ENCODE measurements at regions not wholly inside any gene's neighbourhood (a gene's known extent, or its start where the extent isn't known, plus 50 kb on each side); places are given as distances from the start of the nearest gene placed in this dataset.

GRCh38 chr10:129285459-129285858 lies 181.6 kb upstream of the MGMT start:
- ATAC-seq = no peak
- no peak for DNase-seq

GRCh38 chr10:129288999-129289584 lies 177.9 kb upstream of the MGMT start:
- no peak for DNase-seq

GRCh38 chr10:129293991-129294700 lies 172.9 kb upstream of the MGMT start:
- no peak for DNase-seq
- no peak for ATAC-seq

More at GRCh38 chr10:129288999-129289584, 177.9 kb upstream of the MGMT start:
- ATAC-seq = no peak

DNA sequence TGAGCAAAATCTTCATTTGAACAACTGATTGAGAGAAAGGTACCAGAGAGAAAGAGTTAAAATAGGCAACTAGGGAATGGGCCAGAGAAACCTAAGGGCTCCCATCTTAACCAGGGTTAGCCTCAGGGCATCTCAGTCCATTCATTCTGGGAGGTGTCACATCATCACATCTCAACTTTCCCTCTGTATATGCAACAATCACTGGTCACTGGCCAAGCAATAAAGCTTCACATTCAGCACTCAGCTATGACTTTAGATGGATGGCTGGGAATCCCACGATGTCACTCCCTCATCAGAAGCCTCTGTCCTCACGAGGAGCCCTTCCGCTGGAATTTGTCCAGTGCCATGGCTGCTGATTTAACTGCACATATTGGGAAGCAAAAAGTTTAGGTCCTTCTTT lies 172.1 kb upstream of the MGMT start:
- ATAC-seq = no peak

GRCh38 chr10:129305046-129305445 lies 162.0 kb upstream of the MGMT start:
- DNase-seq (no peak), ATAC-seq (no peak)

More for the DNA sequence above, 172.1 kb upstream of the MGMT start:
- no peak for DNase-seq

GRCh38 chr10:129307141-129307540 lies 159.9 kb upstream of the MGMT start:
- DNase-seq (no peak), ATAC-seq (no peak)

DNA sequence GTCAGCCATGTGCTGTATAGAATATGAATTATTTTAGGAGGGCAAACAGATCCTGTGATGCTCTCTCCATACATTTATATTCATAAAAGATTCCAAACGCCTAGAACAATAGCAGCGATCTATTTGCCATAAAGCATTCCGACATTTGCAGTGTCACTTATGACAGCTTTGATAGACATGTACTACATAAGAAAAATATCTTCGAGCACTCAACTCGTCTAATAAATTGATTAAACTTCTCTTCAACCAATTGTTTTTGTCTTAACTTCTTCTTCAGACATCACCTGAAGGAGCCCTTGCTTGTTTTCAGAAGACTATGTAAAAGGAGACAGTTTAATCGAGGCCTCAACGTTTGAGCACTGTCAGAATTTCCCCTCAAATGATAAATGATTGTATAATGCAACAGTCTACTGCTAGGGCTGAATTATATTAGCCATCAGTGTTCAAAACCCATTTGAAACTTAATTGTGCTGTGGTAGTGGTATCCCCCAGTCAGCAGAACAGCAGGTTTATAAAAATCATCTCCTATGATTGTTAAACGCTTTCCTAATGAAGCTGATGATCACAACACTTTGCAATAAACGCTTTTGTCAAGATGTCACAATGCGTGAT lies 158.0 kb upstream of the MGMT start:
- DNase-seq (no peak), ATAC-seq (no peak)

- DNase-seq = no peak
- no peak for ATAC-seq
These were observed 157.5 kb upstream of the MGMT start for GRCh38 chr10:129309565-129309964.

DNA sequence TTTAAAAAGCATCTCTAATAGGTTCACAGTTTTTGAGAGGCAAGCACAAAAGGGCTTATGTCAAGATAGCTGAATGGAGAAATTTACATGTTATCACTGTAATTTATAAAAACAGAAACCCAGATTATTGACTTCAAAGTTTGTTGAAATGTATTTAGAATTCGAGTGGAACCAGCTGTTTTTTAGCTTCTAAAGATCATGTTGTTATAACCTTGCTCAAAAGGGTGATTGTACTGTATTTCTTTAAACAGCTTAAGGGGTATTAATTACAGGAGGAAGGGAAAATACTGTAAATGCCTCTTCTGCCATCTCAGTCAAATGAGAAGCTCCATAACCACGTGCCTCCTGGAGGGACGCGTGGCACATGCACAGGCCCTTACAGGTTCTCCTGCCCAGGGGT lies 156.2 kb upstream of the MGMT start:
- DNase-seq (no peak), ATAC-seq (no peak)

DNA sequence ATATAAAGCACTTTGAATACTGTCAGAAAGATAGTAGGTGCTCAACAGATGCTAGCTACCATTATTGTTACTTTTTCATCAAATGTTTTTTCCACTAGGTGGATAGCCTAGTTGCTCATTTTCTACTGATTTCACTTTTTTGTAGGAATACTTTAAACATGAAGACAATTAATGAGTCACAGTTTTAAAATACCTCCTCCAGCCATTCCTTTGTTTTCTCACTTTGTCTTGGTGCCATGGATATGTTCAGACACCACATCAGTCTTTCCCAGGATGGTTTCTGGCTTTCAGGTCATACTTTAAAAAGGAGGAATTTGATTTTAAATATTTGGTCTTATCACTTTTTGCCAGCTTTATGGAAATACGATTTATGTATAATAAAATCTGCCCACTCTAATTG lies 147.1 kb upstream of the MGMT start:
- no peak for DNase-seq

GRCh38 chr10:129320340-129320739 lies 146.7 kb upstream of the MGMT start:
- DNase-seq (no peak), ATAC-seq (no peak)

More for the DNA sequence above, 147.1 kb upstream of the MGMT start:
- ATAC-seq = no peak

DNA sequence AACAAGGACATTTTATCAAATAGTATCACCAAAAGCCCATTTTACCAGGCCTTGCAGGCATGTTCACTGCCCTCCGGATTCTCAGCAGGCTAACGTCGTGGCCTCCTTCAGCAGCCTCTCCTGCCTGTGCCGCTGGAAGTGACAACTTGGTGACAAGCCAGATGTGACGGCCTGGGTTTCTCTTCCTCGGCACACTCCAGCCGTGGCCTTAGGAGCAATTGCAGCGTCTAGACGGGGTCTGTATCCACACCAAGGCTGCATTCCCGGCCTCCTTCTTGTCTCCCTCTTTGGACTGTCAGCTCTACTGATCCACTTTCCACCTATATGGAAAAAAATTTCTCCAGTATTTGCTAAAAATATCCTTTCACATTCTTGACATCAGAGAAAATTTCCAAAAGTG lies 145.3 kb upstream of the MGMT start:
- no peak for DNase-seq
- no peak for ATAC-seq

GRCh38 chr10:129322933-129323820 lies 143.9 kb upstream of the MGMT start:
- DNase-seq (no peak), ATAC-seq (no peak)

DNA sequence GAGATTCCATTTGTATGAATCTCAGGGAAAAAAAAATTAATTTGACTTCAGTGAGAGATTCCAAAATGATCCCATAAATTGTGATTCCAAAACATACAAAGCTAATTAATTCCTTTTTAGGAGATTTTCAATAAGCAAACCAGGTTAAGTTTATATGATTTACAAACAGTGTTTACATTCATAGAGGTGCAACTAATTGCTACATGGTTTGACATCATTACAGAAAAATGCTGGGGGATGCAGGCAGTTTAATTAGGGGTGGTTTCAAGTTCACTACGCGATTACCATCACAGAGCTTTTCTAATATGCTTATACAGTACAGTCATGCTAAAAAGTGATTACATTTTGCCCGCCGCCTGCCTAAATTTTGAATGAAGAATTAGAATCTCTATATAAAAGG lies 143.2 kb upstream of the MGMT start:
- no peak for ATAC-seq
- no peak for DNase-seq

GRCh38 chr10:129325893-129326292 lies 141.1 kb upstream of the MGMT start:
- DNase-seq (no peak), ATAC-seq (no peak)

DNA sequence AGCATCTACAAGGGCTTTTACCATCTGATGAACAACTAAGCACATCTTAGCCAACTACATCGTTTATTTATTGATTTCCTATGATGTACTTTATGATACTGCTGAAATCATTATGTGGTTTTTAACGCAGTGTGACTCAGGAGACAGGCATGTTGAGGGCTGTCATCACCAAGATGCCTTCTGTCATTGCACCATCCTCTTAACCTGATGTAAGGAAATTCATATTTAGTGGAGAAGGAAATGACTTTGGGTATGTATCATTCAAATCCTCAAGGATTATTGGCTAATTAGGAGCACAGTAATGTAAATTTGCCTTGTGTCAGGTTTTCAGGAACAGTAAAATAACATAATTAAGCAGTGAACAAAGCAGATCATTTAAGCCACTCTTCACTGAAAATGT lies 138.5 kb upstream of the MGMT start:
- DNase-seq (no peak), ATAC-seq (no peak)

- ATAC-seq = no peak
- no peak for DNase-seq
These were observed 137.5 kb upstream of the MGMT start for GRCh38 chr10:129329385-129330055.

- ATAC-seq (no peak), DNase-seq (no peak)
These were observed 136.8 kb upstream of the MGMT start for GRCh38 chr10:129330211-129330610.

- ATAC-seq (no peak), DNase-seq (no peak)
These were observed 135.7 kb upstream of the MGMT start for GRCh38 chr10:129331207-129331838.

DNA sequence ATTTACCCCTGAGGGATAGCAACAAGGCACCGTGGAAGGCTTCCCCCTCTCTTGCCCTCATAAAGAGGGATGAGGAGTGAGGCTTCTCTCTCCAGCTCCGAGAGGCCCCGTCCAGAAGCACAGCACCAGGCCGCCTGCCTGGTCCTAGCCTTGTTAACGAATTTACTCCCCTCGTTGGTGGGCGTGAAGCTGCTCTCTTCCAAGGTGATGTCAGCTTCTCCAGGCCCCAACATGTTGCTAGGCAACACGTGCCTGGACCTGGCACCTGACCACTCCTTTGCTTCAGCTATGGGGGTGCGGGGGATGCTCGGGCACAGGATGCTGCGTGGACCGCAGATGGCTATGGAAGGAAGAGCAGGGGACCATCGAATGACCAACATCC lies 135.2 kb upstream of the MGMT start:
- ATAC-seq (no peak), DNase-seq (no peak)

DNA sequence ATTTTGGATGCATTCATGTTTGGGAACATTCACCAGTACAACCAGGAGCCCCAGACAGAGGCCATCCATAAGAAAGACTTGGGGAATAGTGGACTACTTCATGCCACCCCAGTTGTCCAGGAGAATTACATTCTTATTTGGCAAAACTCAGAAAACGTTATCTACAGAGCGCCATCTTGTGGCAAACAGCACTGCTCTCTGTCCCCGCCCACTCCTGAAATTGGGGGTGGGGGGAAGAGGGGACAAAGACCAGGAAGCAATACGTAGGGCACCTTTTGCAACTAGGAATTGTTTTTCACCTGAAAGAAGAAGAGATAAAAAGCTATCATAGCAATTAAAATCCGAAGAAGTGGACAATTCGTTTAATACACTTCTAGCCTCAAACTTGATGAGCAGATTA lies 134.6 kb upstream of the MGMT start:
- ATAC-seq (no peak), DNase-seq (peak; percentile 25)

DNA sequence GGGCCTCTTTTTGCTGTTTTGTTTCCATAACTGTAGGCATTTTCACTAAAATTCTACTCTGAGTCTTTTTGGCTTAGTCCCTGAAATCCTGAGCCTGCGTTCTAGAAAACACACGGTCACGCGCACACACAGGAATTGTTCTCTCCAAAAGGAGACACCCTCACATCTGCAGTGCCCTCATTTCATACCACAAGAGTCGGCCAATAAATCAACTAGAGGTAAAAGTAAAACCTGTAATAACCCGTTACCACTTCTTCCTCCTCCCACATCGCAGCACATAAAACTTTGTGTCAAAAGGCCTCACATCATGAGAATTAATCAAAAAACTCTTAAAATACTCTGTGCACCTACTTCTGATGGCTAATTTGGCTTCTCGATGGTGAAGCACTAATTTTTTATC lies 133.3 kb upstream of the MGMT start:
- DNase-seq (no peak), ATAC-seq (no peak)

Measured in stimulated activated naive CD8-positive, alpha-beta T cell treated with anti-CD3 and anti-CD28 coated beads, Interleukin-15, Interleukin-2, amounts not matched to agents 100 U/mL and 50 U/mL, for 24 hours (primary cell).